DOHH2 (cell line): ENCODE measurements at regions not wholly inside any gene's neighbourhood (a gene's known extent, or its start where the extent isn't known, plus 50 kb on each side); places are given as distances from the start of the nearest gene placed in this dataset.

Experiments used
- H3F3A ChIP-seq: fragments of 200-600 bp; sonication (generic), shearing (Covaris generic); 2 replicates; pipeline ENCODE4 v1.6.0; 2016; ENCODE audit warnings: antibody characterized with exemption, mild to moderate bottlenecking; ENCODE audit not compliant: control insufficient read depth, insufficient read depth
- H3K27ac ChIP-seq: fragments of 200-600 bp; sonication (generic); 2 replicates; pipeline ENCODE4 v1.5.1; 2014; ENCODE audit warnings: low read depth, mild to moderate bottlenecking, low read length, moderate library complexity
- H3K27me3 ChIP-seq: fragments of 200-600 bp; sonication (generic); 2 replicates; pipeline ENCODE4 v1.6.1; 2014; ENCODE audit warnings: mild to moderate bottlenecking, low read length, mixed read lengths; ENCODE audit not compliant: control insufficient read depth
- H3K36me3 ChIP-seq: fragments of 200-600 bp; sonication (generic); 2 replicates; pipeline ENCODE4 v1.6.1; 2014; ENCODE audit warnings: mild to moderate bottlenecking, low read length, moderate library complexity, mixed read lengths; ENCODE audit not compliant: control insufficient read depth
- H3K4me1 ChIP-seq: fragments of 200-600 bp; sonication (generic); 2 replicates; pipeline ENCODE4 v1.6.1; 2014; ENCODE audit warnings: mild to moderate bottlenecking, low read length, mixed read lengths; ENCODE audit not compliant: control insufficient read depth
- H3K4me2 ChIP-seq: fragments of 200-600 bp; sonication (generic); 2 replicates; pipeline ENCODE4 v1.6.0; 2014; ENCODE audit warnings: mild to moderate bottlenecking, low read length, moderate library complexity
- H3K4me3 ChIP-seq: fragments of 200-600 bp; sonication (generic); 2 replicates; pipeline ENCODE4 v1.5.1; 2014; ENCODE audit warnings: mild to moderate bottlenecking, low read length, mixed read lengths
- H3K79me2 ChIP-seq: fragments of 200-600 bp; sonication (generic); 2 replicates; pipeline ENCODE4 v1.6.1; 2014; ENCODE audit warnings: mild to moderate bottlenecking, low read length, mixed read lengths; ENCODE audit not compliant: control insufficient read depth
- H3K9me2 ChIP-seq: fragments of 200-600 bp; sonication (generic); replicated peaks from 2 replicates; pipeline ENCODE4 v1.6.1; 2014; ENCODE audit warnings: mild to moderate bottlenecking, low read length, mixed read lengths; ENCODE audit not compliant: control insufficient read depth
- H3K9me3 ChIP-seq: fragments of 200-600 bp; sonication (generic); 2 replicates; pipeline ENCODE4 v1.6.1; 2014; ENCODE audit warnings: antibody characterized with exemption, low read length, mixed read lengths; ENCODE audit not compliant: control insufficient read depth, insufficient read depth
- H4K20me1 ChIP-seq: fragments of 200-600 bp; sonication (generic); 2 replicates; pipeline ENCODE4 v1.6.0; 2014; ENCODE audit warnings: low read depth, mild to moderate bottlenecking, antibody characterized with exemption, low read length, moderate library complexity; ENCODE audit not compliant: control insufficient read depth, insufficient read depth
- CTCF ChIP-seq: fragments of 200-600 bp; sonication (generic); IDR thresholded peaks from one replicate; pipeline ENCODE4 v1.5.1; 2014; ENCODE audit warnings: antibody characterized with exemption, mild to moderate bottlenecking, low read depth, low read length; ENCODE audit not compliant: poor library complexity, severe bottlenecking
- EZH2phosphoT487 ChIP-seq: fragments of 200-600 bp; sonication (generic); IDR thresholded peaks from 2 replicates; pipeline ENCODE4 v1.6.1; 2017; ENCODE audit warnings: borderline replicate concordance, mild to moderate bottlenecking, antibody characterized with exemption, low read length, moderate library complexity, mixed read lengths

DNA sequence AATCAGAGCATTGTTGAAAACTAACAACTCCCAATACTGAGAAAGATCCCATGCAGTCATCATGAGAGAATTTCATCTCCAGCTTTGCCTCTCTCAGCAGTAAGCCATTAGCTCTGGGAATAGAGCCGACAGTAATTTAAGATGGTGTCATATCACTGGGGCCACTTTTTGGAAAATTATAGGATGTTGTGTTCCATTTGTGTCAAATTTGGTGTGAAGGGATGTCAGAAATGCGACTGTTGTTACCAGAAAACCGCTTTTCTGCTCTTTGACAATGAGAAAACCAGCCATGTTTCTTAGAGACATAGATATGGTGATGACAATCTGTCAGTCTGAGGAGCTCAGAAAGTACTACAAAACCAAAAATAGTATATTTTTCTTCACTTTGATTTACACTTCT, 106.3 kb upstream of the KHDRBS2 start:
- TF ChIP-seq CTCF (no peak), EZH2phosphoT487 (no peak)
- no peaks in the 10 kb centered on the region for H3K36me3 ChIP-seq
- H3K9me2 ChIP-seq = no peaks in the 10 kb centered on the region
- no peaks in the 10 kb centered on the region for H3K79me2 ChIP-seq
- H3F3A ChIP-seq = no peaks in the 10 kb centered on the region
- H3K9me3 ChIP-seq = no peaks in the 10 kb centered on the region
- no peak overlapping the region for H3K4me2 ChIP-seq
- no peak overlapping the region for H3K27ac ChIP-seq
- H3K4me1 ChIP-seq = peaks cover 12% of the 10 kb centered on the region
- H3K27me3 ChIP-seq = no peaks in the 10 kb centered on the region
- H3K4me3 ChIP-seq = no peak overlapping the region
- no peaks in the 10 kb centered on the region for H4K20me1 ChIP-seq

DNA sequence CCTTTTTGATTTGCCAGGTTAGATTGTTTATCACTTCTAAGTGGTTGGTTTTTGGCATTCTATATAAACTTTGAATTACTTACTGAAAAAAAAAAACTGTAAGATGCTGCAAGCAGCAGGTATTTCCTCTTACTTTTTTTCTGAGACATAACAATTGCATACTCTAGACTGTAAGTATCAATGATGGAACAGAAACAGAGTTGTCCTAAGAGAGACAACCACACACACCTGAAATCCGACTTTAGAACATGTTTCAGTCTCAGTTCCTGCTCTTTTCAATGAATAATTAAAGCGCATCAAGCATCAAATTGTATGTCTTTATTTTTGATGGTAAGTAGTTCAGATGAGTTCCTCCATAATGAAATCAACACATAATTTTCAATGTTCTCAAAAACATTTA, 105.3 kb upstream of the KHDRBS2 start:
- no peaks in the 10 kb centered on the region for H3K36me3 ChIP-seq
- no peaks in the 10 kb centered on the region for H4K20me1 ChIP-seq
- no peaks in the 10 kb centered on the region for H3F3A ChIP-seq
- no peaks in the 10 kb centered on the region for H3K79me2 ChIP-seq
- H3K27ac ChIP-seq = no peak overlapping the region
- no peaks in the 10 kb centered on the region for H3K9me2 ChIP-seq
- no peak overlapping the region for H3K4me2 ChIP-seq
- no peak overlapping the region for H3K4me3 ChIP-seq
- H3K27me3 ChIP-seq = no peaks in the 10 kb centered on the region
- H3K4me1 ChIP-seq = peaks cover 12% of the 10 kb centered on the region
- H3K9me3 ChIP-seq = no peaks in the 10 kb centered on the region
- TF ChIP-seq CTCF (no peak), EZH2phosphoT487 (no peak)

DNA sequence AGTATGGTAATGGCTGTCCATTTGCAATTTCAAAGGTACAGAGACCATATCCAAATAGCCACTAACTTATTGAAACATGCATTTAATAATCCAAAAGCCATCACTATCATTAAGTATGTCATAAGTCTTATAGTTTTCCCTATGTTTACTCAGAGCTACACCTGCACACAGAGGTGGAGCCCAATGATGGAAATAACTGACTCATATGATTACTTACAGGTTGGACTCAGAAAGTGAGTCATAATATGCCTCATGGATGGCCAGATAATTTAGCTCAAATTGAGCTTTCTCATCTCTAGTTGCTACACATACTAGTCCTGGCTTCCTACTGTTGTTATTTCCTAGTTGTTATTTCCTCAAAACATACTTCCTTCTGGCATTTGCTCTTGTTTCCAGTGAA, 104.4 kb upstream of the KHDRBS2 start:
- Histone ChIP-seq H3K27me3 (no peaks in the 10 kb centered on the region), H3K9me3 (no peaks in the 10 kb centered on the region), H4K20me1 (no peaks in the 10 kb centered on the region), H3K4me3 (no peak overlapping the region), H3K4me2 (no peak overlapping the region), H3K27ac (no peak overlapping the region), H3K79me2 (no peaks in the 10 kb centered on the region), H3K9me2 (no peaks in the 10 kb centered on the region), H3F3A (no peaks in the 10 kb centered on the region), H3K36me3 (no peaks in the 10 kb centered on the region), H3K4me1 (peaks cover 12% of the 10 kb centered on the region)
- TF ChIP-seq EZH2phosphoT487 = no peak
- TF ChIP-seq CTCF = no peak
